HG02759 (cell line): ENCODE measurements at regions not wholly inside any gene's neighbourhood (a gene's known extent, or its start where the extent isn't known, plus 50 kb on each side); places are given as distances from the start of the nearest gene placed in this dataset.
"Not testable (repeated sequence)": the region's sequence is repeated elsewhere in the genome, so short reads cannot be mapped to it uniquely, and the experiment has no call there.

Experiments used
- ATAC-seq: cut with Tn5 transposase; IDR thresholded peaks from one replicate; pipeline ENCODE4 v1.9.1; 2021; ENCODE audit warnings: mild to moderate bottlenecking, moderate library complexity; ENCODE audit not compliant: unreplicated experiment

DNA sequence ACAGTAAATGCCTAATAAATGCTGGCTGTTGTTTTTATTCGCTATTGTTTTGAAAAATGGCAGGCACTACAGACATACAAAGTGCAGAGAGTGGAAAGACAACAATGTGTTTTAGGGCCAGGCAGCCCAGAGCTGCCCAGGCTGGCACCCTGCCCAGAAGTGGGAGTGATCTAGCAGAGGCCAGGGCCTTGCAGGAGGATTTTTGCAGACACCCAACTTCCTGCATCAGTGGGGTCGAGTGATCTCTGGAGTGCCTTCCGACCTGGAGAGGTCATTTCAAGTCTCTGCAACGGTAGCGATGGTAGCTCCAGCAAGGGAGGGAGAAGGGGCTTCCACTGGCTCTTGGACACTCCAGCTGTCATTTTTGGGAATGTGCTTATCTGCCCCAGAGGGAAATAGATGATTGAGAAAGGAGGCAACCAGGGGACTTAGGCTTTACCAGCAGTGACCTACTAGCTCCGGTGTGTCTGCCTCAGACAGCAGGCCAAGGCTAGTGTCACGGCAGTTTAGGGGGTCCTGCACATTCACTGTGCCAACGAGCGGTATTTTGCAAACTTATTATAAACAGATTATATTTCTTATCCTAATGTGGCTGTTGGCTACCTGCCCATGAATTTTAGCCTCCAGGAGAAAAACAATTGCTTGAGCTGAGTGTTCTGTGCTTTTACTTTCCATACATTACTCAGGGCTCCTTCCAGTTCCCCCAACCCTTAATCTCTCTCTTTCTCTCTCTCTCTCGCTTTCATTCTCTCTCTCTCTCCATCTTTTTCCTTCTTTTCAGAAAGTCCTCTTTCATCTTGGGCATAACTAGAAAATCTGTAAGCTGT lies 153.9 kb upstream of the PLGLB2 start:
- ATAC-seq = not testable (repeated sequence)

DNA sequence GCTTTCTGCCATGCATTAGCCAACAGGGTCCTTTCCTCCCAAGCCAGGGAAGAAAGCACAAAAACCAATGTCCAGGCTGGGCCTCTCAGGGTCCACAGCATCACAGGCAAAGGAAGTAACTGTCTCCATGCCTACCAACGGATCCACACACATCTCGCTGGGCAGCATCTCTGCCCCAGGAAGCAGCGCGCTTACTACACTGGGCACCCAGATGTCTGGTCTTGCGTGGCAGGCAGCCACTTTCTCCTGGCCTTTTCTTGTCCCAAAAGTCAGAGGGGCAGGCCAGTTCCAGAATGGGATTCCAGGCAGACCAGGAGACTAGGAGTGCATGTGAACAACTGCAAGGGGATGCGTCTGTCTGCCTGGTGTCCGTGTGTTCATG lies 153.3 kb upstream of the PLGLB2 start:
- not testable (repeated sequence) for ATAC-seq

DNA sequence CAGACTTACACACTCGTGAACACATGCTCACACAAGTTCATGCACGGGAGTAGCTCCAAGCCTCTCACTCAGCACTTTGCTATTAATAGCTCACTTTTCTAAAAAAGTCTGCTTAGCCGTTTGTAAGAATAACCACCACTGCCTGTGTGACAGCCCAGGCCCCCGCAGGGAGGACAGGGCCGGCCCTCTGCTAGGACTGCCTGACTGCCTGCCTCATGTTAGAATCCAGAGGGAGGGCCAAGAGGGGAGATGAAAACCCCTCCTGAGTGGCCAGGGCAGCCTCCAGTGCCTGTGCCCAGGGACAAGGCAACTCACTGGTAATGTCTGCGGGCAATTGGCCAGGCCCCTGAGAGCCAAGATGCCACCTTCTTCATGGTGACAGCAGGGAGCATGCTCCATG lies 152.9 kb upstream of the PLGLB2 start:
- not testable (repeated sequence) for ATAC-seq

DNA sequence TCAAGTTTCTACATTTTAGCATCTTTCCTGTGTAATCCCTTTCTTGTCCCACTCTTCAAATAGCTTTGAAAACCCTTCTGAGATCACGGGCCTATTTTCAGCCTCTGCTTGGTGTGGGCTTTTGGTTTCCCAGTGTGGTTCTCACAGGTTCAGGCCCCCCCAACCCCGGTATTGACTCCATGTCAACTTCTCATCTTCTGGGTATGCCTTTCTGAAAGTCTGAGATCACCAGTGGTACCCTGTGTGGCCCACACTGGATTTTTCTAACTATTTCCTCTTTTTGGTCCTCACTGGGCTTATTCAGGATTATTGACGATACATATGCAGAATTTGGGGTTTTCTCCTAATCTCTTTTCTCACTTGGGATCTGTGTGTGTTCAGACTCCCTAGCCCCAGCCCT lies 146.9 kb upstream of the PLGLB2 start:
- ATAC-seq = not testable (repeated sequence)

DNA sequence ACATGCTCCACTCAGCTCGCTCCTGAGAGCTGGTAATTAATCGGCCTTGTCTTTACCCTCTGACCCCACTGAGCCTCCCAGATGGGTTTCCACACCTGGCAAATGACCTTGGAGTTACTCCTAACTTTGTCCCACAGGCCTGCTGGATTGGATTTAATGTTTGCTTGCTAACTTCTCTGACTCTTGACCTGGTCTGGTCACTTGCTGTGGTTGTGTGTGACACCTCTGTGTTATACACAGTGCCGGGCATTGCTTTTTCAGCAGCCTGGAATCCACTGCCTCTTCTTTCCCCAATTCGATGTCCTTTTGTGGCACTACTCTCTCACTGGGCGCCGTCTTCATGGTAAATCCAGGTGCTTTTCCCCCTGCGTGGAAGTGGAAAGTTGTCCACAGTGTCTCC lies 145.8 kb upstream of the PLGLB2 start:
- ATAC-seq = not testable (repeated sequence)

DNA sequence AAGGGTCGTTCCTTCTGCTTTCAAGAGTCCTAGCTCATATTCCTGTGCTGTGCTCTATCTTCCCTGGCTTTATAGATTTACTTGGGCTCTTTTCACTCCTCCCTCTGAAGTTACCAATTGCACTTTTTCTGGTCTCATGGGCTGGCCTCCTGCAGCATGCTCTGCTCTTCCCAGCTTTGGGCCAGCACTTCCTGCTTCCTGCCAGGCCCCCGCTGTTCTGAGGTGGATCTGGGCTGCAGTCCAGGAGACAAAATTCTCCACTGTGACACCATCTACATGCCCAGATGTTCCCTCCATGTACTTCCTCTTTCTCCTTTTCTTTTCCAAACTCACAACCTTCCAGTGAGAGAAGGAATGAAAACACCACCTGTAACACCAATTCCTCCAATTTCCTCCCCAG lies 145.2 kb upstream of the PLGLB2 start:
- ATAC-seq = not testable (repeated sequence)

DNA sequence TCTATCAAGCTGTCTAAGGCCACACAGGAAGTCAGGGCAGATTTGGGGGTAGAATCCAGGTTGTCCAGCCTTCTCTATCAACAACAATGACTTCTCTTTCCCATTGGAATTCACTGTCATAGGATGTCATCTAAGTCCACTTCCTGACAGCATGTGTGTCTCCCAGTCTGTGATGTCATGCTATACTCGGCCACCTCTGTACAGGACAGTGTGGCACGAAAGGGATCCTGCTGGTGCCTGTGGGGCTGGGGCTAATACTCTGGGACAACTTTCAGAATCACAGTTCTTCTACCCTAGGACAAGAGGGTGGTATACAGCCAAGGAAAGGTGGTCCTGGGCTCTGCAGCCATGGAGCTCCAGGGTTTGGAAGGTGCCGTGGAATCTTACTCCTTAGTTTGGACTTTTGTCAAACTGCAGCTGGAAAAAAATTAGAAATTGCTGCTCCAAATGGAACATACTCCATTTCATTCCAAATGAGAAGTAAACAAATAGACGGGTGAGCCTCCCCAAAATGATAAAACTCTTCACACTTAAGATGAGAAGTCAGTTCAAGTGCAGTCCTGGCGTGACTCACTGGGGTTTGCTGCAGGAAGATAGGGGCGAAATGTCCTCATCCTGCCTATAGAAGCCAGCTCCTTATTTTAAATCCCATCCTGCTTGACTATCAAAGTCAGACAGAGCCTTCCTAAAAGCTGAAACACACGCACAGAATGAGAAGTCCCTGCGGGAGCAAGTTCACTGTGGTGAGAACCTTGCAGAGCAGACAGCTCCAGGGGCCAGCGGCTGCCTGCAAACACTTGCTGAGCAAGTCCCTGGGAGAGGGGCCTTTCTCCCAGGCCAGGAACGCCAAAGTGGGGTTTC lies 144.2 kb upstream of the PLGLB2 start:
- not testable (repeated sequence) for ATAC-seq

DNA sequence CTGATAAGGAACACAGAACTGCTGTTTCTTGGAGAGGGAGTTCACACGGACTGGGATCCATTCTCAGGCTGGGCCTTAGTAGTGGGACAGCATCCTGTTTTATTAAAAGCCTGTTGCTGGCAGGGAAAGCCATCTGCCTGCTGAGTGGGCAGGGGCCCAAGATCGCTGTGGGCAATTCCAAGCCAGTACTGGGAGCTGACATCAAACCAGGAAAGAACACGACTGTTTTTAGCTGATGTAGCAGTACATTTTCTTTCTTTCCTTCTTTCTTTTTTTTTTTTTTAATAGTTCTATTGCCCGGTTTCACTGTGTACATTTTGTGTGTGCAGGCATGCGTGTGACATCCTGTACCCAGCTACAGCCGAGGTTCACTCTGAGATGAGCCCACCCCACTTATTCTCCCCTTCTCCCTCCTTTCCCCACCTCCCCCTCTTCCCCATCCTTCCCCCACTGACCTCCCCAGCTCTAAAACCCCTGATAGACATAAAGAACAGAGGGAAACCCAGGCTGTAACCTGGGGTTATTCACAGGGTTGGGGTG lies 143.5 kb upstream of the PLGLB2 start:
- ATAC-seq = not testable (repeated sequence)

DNA sequence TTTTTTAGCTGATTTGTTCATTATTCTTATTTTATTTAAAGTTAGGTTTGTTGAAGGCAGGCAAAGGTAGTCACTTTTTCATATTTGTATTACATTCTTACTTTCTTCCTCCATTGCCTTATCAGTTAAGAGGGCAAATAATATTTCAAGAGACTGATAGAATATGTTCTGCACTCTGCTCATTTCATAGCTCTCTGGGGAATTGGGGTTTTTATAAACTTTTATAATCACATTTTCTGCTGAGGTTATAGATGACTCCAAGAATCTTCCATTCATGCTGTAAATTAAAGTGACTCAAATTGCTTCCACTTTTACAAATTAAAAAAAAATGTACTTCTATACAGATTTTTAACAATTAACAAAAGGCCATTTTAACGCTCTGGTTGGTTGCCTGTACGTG lies 142.9 kb upstream of the PLGLB2 start:
- not testable (repeated sequence) for ATAC-seq

DNA sequence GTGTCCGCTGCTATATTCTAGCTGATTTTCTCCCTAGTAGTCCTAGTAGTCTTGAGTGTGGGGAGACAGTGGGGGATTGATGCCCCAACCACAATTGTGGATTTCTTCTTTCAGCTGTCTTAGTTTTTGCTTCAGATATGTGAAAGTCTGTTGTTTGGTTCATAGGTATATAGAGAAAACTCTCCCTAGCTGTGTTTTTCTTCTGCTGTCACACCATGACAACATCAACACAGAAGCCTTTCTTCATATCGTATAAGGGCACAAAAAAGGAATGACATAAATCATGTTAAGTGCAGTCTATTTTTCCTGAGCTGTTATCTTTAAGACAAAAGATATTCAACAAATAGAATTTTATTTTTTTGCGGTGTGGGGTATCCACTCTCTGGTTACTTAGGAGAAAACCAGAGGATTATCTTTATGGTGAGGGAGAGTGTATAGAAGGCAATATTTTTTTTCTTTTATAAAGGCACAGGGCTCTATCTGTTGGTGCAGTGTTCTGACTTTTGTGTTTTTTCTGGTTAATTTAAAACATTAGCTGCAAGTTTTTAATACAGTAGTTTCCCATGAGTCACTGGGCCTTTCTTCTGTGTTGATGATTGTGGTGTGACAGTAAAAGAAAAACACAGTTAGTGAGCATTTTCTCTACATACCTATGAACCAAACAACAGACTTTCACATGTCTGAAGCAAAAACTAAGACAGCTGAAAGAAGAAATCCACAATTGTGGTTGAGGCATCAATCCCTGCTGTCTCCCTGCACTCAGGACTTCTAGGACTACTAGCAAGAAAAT lies 139.3 kb upstream of the PLGLB2 start:
- not testable (repeated sequence) for ATAC-seq

DNA sequence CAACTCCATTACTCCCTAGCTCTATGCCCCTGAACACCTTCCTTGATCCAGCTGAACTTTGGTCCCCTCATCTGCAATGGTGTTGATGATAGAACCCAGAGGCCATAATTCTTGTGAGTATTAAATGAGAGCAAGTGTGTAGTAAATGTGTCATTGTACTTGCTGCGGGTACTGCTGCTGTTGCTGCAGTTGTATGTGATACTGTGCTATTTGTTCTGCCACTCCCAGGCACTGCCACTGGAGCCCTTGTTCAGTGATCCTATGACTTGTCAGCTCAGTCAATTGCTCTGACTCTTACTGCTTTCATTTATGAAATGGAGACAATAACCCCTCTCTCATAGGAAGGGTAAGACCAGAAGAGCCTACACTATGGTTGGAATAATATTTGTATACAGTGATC lies 136.9 kb upstream of the PLGLB2 start:
- not testable (repeated sequence) for ATAC-seq

DNA sequence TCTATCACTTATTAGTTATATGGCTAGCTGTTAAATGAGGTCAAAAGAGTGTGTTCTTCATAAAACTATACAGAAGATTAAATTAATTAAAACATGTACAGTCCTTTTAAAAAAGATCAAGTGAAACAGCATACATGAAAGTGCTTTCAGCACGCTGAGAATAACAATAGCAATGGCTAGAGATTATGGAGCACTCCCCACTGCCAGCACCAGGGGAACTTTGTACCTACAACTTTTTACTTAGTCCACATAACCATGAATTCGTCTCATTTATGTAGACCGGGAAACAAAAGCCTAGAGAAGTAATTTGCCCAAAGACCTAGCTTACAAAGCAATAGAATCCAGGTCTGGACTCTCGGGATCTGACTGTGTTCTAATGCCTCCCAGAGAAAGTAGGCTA lies 136.5 kb upstream of the PLGLB2 start:
- ATAC-seq = not testable (repeated sequence)

DNA sequence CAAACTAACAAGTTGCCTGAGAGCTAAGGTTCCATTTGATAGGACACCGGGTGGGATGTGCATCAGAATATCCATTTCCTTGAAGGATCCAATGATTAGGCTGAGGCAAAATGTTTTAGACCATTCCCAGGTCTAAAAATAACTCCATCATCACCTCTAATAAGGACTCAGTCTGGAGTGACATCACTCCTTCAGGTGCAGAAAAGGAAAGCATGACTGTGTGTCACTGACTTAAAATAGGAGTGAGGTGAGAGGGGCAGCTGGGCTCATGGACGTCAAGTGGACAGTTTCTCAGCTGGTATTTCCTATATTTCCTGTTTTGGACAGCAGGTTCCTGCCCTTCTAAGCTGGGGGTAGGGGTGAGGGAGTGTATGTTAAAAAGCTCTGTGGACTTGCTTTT lies 135.9 kb upstream of the PLGLB2 start:
- ATAC-seq = not testable (repeated sequence)

DNA sequence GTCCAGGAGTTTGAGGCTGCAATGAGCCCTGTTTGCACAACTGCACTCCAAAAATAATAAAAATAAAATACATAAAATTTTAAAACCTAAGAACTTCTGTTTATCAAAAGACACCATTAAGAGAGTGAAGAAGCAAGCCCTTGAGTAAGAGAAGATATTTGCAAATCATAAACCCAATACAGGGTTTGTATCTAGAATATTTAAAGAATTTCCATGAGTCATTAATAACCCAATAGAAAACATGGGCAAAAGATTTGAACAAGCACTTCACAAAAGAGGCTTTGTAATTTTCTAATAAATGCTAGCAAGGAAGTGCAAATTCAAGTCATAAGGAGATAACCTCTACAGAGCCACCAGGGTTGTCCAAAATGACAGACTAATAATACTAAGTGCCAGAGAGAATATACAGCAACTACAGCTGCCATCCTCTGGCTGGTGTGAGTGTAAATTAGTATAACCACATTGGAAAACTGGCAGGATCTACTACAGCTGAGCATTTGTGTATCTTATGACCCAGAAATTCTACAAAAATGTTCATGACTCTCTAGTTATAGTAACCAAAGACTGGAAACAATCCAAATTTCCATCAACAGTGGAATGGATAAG lies 133.0 kb upstream of the PLGLB2 start:
- ATAC-seq = not testable (repeated sequence)

DNA sequence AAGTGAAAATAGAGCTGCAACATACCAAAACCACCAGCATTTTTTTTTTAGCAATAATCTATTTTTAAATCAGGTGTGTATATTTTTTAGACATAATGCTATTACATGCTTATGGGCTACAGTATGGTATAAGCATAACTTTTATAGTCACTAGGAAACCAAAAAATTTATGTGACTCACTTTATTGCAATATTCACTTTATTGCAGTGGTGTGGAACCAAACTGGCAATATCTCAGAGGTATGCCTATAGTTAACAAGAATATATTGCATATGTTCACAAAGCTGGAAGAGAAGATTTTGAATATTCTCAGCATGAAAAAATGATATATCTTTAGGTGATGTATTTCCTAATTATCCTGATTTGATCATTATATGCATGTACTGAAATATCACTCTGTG lies 128.8 kb upstream of the PLGLB2 start:
- ATAC-seq = not testable (repeated sequence)

DNA sequence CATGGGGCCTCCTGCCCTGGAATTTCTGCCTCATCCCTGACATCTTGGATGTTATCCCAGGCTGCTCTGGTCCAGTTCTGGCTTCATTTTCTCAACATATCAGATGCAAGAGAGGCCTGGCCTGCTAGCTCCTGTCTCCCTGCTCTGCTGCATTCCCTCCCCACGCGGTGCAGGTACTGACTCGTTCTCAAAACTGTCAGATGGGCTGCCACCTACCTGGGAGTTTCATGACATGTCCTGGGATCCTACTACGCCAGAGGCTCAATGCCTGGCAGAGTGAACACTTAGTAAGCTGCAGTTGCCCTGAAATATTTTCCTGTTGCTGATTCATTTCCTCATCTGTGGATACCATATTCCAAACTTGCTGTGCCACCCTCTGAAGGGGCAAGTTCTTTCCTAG lies 126.7 kb upstream of the PLGLB2 start:
- ATAC-seq = not testable (repeated sequence)

DNA sequence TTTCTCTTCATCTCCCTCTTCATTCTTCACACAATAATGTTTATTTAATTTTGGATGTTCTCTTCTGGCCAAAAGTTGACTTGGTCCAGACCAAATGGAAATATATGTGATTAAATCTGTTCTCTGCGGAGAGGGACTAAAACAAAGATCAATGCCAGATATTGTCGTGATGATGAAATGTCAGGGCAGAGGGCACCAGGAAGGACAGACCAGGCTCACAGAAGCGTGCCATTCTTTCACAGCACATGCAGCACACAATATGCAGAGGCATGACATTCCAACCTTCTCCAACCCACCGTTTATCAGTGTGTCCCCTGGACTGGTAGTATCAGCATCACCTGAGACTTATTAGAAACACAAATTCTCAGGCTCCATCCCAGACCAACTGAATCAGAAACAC lies 125.2 kb upstream of the PLGLB2 start:
- not testable (repeated sequence) for ATAC-seq

DNA sequence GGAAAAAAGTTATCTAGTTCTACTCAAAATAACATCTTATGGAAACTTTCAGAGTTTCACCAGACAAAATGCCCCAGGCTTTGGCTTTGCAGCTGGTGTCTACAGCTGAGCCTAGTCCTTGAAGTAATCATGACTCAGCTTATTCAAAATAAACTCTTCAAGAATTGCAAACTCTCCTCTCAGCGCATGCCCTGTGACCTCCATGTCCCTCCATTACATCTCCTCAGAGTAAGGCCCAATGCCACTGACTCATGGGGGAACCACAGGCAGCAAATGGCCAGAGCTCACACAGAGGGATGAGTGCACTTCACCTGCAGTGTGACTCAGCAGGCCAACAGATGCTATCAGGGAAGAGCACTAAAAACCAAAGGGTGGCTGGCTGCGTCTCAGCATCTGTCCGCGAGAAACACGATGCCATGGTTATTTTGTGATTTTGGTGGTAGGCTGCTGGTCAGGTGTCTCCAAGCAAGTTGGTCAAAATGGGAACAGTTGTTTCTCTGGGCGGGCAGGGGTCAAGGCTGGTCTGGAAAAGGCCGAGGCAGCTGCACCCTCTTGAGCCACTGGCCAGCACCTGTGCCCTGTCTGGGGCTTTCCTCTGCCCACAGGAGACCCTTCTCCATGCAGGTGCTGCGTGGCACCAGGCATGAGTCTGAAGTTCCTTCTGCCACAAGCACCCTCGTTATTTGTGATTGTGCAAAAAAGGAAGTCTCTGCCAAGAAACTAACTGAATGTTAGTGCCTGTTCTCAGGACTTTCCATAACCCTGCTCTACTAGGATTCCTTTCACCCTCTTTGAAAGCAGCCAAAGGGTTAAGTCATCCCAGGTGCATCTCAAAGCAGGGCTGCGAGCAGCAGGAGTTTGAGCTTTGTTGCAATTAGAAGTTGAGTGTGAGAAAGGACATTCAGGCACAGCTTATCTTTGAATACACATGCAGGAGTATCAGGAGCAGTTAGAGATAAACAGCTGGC lies 118.1 kb upstream of the PLGLB2 start:
- ATAC-seq = not testable (repeated sequence)

DNA sequence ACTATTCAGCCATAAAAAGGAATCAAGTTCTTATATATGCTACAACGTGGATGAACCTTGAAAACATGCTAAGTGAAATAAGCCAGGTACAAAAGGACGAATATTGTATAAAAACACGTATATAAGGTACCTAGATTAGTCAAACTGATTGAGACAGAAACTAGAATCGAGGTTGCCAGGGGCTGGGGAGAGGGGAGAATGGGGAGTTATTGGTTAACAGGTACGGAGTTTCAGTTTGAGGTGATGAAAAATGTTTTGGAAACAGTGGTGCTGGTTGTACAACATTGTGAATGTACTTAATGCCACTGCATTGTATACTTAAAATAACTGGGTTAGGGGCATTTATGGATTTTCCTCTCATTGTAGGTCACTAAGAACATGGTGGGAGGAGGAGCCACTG lies 117.0 kb upstream of the PLGLB2 start:
- ATAC-seq = not testable (repeated sequence)
